HT1080 (cell line): ENCODE measurements at regions not wholly inside any gene's neighbourhood (a gene's known extent, or its start where the extent isn't known, plus 50 kb on each side); places are given as distances from the start of the nearest gene placed in this dataset.
"Not testable (repeated sequence)": the region's sequence is repeated elsewhere in the genome, so short reads cannot be mapped to it uniquely, and the experiment has no call there.

Source experiments
- DNase-seq: peaks from one replicate; pipeline ENCODE4 v3.0.0-alpha.2; 2015; ENCODE audit warnings: low read depth

DNA sequence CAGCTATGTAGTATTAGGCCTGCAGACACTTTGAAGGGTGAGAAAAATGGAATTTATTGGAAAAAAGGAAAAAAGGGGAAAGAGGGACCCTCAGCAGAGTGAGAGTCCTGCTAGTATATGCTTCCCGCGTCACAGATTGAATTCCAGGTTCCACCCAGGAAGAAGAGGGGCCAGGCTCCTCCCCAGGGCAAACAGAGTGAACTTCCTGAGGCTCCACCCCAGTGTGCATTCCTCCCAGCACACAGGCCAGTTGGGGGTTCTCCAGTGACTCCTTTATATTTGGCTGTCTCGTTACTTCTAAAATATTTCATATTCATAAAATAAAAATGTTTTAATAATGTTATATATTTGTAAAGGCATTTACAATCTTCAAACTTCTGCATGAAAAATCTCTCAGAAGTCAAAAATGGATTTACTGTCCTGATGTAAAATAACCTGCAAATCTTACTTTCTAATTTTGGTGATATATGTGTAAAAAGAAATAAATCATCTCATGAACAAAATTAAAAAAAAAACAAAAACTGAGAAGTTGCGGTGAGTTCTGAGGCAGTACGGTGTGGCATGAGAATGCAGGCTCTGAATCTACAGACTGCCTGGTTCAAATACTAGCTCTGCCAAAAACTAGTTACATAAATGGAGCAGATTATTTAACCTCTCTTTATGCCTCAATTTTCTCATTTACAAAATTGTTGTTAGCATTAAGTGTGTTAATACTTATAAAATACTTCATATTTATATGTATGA, 175.8 kb upstream of the P2RY1 start:
- no peak for DNase-seq

DNA sequence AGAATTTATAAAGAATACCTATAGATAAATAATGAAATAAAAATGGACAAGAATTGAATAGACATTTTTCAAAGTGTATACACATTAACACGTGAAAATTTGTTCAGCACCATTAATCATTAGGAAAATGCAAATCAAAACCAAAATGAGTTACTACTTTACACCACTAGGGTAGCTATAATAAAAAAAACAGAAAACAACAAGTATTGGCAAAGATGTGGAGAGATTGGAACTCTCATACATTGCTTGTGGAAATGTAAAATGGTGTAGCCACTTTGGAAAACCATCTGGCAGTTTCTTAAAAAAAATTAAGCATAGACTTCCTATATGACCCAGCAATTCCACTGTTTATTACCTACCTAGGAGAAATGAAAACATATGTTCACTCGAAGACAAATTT, 172.8 kb upstream of the P2RY1 start:
- DNase-seq, result no peak

DNA sequence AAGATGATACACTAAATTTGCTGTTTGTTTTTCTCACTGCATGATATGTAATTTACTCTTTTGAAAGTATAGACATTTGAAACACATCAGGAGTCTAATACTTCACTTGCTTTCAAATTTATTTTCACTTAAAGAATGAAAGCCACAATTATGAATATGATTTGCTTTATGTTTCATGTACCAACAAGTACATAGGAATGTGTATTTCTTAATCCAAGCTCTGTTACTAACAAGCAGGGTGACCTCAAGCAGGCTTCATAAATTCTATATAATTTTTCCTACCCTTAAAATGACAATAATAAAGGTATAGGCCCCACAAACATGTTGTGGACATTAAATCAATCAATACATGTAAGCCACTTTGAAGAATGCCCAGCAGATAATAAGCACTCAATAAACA, 170.2 kb upstream of the P2RY1 start:
- DNase-seq, result no peak

DNA sequence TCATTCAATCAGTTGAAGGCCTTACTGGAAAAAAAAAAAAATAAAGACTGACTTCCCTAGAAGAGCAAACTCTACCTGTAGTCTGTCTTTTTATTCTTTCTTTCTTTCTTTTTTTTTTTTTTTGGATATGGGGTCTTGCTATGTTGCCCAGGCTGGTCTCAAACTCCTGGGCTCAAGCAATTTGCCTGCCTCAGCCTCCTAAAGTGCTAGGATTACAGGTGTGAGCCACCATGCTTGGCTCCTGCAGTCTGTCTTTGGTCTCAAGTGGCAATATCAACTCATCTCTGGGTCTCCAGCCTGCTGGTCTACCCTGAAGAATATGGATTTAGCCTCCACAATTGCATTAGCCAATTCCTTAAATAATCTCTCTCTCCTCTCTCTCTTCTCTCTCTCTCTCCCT, 167.7 kb upstream of the P2RY1 start:
- no peak for DNase-seq

DNA sequence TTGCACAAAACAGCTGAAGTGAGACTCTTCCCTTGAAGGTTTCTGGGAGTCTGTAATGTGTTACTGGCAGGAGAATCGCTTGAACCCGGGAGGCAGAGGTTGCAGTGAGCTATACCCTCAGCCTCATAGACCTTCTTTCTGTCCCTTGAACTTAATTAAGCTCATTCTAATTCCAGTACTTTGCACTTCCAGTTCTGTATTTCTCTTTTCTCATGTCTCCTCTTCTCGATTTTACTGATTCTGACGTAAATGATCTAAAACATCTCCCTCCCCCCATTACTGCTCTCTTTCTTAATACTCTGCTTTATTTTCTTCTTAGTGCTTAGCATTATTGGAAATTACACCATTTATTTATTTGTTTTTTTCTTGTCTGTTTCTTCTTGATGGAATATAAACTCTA, 165.4 kb upstream of the P2RY1 start:
- DNase-seq, result no peak

DNA sequence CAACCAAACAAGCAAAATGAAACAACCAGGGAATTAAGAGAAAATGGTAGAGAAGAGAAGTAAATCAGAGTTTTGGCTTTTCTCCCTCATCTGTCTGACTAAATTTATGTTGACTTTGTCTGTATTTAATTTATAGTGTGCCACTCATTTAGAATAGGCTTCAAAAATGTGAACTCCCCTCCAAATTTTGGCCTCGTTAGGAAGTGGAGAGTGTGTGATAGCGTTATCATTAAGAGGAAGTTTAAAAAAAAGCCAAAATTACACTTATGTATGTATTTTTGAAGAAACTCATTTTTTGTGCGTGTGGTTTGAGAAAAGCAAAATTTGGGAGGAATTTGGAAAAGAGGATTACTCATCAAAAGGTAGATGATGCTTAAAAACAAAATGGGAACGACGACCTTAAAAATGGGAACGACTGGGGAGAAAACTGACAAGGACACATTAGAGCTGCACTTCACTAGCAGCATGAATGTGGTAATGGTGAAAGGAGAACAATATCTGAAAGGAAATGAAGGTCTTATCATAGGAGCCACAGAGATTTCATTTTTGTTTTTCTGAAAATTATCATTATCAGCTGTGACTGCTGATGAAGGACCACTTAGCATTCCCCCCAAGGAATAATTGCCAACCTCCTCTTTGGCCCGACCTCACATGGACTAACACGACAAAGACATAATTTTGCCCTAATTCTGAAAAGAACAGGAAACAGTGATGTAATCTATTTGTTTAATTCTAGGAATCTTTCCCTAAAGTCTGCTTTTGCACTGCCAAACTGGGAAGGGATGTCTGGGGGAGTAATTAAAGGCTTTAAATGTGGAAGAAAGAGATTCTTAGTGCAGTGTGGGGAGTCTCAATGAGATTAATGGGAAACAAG, 163.2 kb upstream of the P2RY1 start:
- no peak for DNase-seq

DNA sequence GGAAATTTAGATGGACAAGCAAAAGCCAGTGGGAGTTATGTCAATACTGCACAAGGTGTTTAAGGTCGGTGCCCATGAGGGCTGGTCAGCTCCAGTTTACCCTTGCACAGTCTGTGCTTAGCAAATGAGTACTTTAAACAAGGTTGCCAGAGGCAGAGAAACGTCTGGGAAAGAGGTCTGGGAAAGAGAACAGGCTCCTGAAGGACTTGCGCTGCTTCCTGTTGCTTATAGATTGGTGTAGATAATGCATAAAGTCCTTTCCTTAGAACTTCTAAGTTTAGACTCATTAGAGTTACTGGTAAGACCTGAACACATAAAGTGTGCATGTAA, 162.6 kb upstream of the P2RY1 start:
- DNase-seq, result no peak

DNA sequence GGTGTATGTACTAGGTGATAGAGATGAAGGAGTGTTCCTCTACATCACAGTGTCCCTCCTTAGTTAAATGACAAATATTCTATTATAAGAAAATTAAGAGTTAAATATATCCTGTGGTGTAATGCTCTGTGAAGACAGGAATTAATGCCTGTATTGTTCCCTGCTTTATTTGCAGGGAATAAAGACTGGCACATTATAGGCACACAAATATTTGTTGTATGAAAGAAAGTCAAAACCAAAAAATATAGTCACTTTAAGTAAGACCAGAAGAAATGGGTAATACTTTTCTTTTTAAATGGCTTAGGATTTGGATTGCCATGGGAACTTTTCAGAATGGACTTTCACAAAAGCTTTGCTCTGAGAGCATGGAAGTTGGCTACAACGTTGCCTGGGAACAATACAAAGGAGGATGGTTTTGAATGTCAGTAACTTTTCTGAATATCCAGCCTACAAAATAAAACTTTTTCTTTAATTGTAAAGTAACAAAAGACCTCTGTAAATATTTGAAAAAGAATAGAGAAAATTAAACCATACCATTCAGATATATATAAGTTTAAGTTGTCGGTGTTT, 158.0 kb upstream of the P2RY1 start:
- DNase-seq, result no peak

DNA sequence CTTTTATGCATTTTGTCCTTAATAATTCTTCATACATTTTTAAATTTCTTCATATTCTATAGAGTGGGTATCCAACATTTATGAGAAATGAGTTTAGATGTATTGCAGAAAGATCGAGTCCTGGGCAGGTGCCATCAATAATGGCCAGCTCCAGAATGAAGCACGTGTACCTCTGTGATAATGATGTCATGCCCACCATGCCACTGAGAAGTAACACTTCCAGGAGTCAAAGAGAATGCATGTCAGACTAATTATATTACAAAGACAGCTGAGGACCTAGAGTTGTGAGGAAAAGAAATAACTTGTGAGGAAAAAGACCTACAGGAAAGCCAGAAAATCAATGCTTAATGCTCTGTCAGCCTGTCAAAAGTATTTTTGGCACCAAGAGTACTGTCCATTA, 157.4 kb upstream of the P2RY1 start:
- no peak for DNase-seq

DNA sequence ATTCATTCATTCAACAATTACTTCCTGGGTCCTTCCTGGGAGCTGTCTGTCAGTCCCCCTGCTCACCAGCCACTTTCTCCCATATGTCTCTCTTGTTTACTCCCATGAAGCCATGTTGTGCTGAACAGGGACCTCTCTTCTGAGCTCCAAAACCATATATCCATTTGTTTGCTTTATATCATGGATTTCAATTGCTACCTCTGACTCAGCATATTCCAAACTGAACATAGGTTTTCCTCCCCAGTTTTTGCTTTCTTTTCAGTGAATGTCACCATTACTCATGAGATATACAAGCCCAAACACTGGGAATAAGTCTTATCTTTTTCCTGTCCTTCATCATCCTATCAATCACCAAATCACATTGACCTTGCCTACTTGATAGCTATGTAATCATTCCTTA, 152.5 kb upstream of the P2RY1 start:
- DNase-seq, result no peak

DNA sequence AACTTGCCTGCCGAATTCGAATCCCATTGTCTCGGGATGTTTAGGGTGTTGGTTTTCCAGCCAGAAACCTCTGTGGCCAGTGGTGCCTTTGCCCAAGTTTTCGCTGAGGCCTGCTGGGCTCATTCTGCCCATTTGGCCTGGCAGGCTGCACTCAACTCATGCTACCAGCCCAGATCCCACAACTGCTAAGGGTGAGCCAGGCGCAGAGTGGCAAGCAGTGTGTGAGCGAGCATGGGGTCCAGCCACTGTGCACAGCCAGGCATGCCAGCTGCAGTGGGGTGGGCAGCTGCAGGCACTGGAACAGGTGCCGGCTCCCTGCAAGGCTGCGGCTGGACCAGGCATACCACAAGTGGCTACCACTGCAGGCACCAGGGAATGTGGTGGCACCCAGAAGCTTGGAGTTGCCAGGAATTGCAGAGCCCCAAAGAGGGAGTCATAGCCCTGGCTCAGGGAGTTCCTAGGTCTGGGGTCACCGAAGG, 151.4 kb upstream of the P2RY1 start:
- DNase-seq, result no peak

DNA sequence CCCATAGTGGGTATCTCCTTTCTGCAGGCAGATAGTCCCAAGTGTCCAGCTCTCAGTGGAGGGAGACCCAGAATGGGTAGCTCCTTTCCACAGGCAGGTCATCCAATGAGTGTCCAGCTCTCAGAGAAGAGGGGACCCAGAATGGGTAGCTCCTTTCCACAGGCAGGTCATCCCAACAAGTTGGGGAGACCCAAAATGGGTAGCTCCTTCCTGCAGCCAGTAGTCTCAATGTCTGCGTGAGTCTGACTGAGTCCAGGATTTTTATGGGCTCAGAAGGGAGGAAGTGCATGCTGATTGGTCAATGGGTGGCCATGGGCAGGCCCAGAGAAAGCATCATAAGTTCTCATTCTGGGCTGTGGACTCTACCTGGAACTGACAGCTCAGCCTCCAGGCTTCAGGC, 150.7 kb upstream of the P2RY1 start:
- DNase-seq, result no peak

DNA sequence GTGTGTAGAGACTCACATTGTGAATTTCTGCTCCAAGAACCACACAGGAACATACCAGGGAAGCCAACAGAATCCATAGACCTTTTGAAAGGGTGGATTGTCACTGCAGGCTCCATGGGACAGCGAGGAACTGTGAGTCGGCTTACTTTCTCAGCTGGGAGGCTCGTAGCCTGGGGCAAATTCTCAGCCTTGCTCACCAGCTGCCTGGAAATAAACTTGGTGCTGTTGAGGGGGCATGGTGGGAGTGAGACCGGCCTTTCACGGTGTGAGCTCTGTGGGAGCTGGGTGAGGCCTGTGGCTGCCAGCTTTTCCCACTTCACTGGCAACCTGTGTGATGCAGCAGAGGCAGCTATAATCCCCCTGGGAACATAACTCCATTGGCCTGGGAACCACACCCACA, 146.6 kb upstream of the P2RY1 start:
- DNase-seq, result peak; percentile 53

DNA sequence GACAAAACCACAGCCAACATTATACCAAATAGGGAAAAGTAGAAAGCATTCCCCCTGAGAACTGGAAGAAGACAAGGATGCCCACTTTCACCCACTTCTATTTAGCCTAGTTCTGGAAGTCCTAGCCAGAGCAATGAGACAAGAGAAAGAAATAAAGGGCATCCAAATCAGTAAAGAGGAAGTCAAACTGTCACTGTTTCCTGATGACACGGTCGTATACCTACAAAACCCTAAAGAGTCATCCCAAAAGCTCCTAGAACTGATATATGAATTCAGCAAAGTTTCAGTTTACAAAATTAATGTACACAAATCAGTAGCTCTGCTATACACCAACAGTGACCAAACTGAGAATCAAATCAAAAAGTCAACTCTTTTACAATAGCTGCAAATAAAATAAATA, 142.6 kb upstream of the P2RY1 start:
- DNase-seq, result not testable (repeated sequence)

DNA sequence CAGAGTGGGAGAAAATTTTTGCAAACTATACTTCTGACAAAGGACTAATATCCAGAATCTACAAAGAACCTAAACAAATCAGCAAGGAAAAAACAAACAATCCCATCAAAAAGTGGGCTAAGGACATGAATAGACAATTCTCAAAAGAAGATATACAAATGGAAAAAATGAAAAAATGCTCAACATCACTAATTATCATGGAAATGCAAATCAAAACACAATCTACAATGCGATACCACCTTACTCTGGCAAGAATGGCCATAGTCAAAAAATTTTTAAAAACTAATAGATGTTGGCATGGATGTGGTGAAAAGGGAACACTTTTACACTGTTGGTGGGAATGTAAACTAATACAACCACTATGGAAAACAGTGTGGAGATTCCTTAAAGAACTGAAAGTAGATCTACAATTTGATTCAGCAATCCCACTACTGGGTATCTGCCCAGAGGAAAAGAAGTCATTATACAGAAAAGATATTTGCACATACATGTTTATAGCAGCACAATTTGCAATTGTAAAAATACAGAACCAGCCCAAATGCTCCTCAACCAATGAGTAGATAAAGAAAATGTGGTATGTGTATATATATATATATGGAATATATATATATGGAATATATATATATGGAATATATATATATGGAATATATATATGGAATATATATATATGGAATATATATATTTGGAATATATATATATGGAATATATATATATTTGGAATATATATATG, 141.2 kb upstream of the P2RY1 start:
- DNase-seq, result not testable (repeated sequence)

DNA sequence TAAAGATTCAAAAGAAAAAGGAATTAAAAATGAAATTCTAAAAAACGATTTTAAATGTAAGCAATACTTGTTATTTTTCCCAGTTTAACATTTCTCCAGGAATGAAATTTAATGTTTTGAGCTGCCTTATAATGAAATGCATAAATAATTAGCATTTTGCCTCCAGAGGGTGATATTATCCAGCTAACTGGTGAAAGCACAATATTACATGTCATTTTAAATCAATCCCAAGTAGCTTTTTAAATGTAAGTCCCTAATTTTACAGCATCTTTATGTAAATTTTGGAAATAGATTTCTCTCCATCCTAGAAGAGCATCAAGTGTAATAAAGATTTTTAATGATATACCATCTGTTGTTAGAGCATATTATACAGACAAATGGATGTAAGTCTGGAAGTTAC, 139.1 kb upstream of the P2RY1 start:
- no peak for DNase-seq

DNA sequence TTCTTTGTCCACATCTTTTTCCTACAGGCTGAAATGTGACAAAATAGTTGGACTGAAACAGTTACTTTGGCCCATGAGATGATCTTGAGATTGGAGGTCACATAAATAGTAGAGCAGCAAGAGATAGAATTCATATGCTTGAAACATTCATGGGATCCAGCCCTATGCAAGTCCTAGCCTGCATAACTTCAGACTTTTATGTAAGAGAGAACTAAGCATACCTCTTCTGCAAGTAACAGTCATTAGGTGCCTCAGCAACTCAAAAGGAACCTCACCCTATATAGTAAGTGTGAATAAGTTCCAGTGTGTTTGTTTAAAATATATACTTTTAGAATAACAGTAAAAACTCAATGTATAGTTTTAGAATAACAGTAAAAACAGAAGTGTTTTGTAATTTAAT, 138.0 kb upstream of the P2RY1 start:
- no peak for DNase-seq

DNA sequence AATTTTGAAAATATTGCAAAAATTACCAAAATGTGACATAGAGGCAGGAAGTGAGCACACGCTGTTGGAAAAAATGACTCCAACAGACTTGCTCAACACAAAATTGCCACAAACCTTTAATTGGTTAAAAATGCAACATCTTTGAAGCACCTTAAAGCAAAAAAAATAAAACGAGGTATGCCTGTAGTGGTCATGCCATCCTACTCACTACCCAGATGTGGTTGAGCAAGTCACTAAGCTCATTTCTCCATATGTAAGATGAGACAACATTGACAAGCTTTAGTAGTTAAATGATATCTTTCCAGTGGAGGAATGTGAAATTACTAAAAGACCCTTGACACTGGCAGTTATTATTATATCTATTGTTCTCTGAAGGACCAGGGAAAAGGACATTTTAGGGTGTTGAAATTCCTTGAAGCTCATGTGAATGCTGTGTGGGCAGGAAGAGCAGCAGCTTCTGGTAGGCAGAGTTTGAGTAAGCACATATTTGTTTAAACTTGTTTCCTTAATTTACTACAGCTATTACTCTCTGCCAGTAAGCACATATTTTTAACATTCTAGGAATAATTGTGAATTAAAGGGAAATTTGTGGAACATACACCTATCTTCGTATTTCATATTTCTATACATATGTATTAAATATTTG, 131.6 kb upstream of the P2RY1 start:
- no peak for DNase-seq

DNA sequence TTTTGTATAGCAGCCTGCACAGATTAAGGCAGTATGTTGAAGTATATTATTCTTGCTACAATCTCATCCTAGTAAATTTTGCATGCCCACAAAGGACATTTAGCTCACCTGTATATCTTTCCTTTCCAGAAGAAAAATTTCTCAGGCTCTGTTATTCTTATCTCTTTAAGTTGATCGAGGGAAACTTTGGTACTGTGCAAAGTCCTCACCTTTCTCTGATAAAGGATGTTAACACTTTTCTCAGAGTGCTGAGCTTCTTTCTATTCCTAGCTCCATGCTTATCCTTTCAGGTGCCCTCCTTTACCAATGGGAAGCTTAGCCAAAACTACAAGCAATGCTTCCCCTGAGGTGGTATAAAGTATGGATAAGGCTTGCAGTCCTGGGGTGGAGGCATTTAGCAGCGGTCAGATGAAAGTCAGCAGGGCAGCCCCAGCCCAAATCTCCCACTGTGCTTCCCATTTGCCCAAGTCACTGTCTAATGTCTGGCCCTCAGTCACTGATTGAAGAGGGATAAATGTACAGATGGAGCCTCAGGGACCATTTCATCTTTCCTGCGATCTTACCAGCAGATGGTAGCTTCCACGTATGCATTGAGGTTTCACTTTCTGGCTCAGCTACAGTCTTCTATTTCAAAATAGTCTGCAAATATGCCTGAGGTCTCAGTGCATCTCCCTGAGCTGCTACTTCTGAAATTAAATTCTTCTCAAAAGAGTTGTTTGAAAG, 127.8 kb upstream of the P2RY1 start:
- DNase-seq, result peak; percentile 51

DNA sequence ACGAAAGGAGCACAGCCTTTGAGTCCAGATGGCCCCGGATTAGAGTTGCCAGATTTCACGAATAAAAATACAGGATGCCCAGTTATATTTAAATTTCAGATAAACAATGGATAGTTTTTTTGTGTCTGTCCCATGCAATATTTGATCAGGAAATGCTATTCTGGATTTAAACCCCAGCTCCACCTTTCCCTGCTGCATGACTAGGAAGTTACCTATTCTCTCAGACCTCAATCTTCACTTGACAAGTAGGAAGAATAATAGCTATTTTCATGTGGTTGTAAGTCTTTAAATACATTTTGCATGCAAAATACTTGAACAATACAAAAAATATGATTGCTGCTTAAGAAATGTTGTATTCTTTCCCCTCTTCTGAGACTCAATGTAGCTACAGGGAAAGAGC, 125.3 kb upstream of the P2RY1 start:
- peak; percentile 10 for DNase-seq

DNA sequence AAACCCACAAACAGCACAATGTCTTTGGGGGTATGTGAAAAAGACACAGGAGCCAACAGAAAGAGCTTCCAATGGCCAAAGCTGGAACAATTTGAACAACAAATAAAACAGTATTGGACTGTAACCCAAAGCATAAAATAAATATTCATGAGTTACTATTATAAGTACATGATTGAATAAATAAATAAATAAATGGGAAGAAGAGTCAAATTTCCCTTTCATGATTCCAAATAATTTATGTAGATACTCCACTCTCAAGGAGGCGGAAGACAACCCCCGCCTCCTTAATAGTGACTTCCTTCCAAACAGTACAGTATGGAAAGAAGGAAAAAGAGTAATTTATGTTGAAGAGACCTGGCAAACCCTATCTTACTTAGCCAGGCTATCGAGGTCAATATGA, 124.4 kb upstream of the P2RY1 start:
- DNase-seq, result no peak
